ENCODE measurements at regions not wholly inside any gene's neighbourhood (a gene's known extent, or its start where the extent isn't known, plus 50 kb on each side); places are given as distances from the start of the nearest gene placed in this dataset.

GRCh38 chr1:47686731-47687630, 249.1 kb downstream of the FOXD2 start:
- no peak for TF ChIP-seq CTCF (IDR thresholded peaks at IDR 0.05; ENCODE audit: unreplicated experiment)
- no peaks in the 10 kb centered on the region for H3K36me3 Mint-ChIP-seq
- H3K9me3 Mint-ChIP-seq: no peaks in the 10 kb centered on the region
- DNase-seq (ENCODE audit: low spot score in 2 of 2, unreplicated experiment in 2 of 2): no peak
- H3K4me3 Mint-ChIP-seq: no peak overlapping the region
- peak overlapping the region; percentile 26 for H3K27ac Mint-ChIP-seq
- H3K4me1 Mint-ChIP-seq: peaks cover 63% of the 10 kb centered on the region
- H3K27me3 Mint-ChIP-seq (ENCODE audit: low read depth): peaks cover 35% of the 10 kb centered on the region

GRCh38 chr1:47687631-47688460, 250.0 kb downstream of the FOXD2 start:
- Mint-ChIP-seq H3K4me3 (no peak overlapping the region), H3K27me3 (ENCODE audit: low read depth) (peaks cover 33% of the 10 kb centered on the region), H3K36me3 (no peaks in the 10 kb centered on the region), H3K9me3 (no peaks in the 10 kb centered on the region), H3K27ac (peak overlapping the region; percentile 60), H3K4me1 (peaks cover 61% of the 10 kb centered on the region)
- DNase-seq (ENCODE audit: low spot score in 2 of 2, unreplicated experiment in 2 of 2): no peak
- no peak for TF ChIP-seq CTCF (IDR thresholded peaks at IDR 0.05; ENCODE audit: unreplicated experiment)

- no peak for DNase-seq (ENCODE audit: low spot score in 2 of 2, unreplicated experiment in 2 of 2)
- Mint-ChIP-seq H3K36me3 (no peaks in the 10 kb centered on the region), H3K4me3 (no peak overlapping the region)
Observed at GRCh38 chr1:47688461-47689296, 250.8 kb downstream of the FOXD2 start.

GRCh38 chr1:47689894-47690293, 252.1 kb downstream of the FOXD2 start:
- Mint-ChIP-seq H3K4me1 (peaks cover 47% of the 10 kb centered on the region), H3K9me3 (no peaks in the 10 kb centered on the region), H3K4me3 (no peak overlapping the region), H3K27ac (no peak overlapping the region), H3K27me3 (ENCODE audit: low read depth) (peaks cover 42% of the 10 kb centered on the region), H3K36me3 (no peaks in the 10 kb centered on the region)
- no peak for TF ChIP-seq CTCF (IDR thresholded peaks at IDR 0.05; ENCODE audit: unreplicated experiment)
- DNase-seq (ENCODE audit: low spot score in 2 of 2, unreplicated experiment in 2 of 2): no peak

More at GRCh38 chr1:47688461-47689296, 250.8 kb downstream of the FOXD2 start:
- H3K4me1 Mint-ChIP-seq: peaks cover 58% of the 10 kb centered on the region
- no peak for TF ChIP-seq CTCF (IDR thresholded peaks at IDR 0.05; ENCODE audit: unreplicated experiment)
- H3K27ac Mint-ChIP-seq: peak overlapping the region; percentile 83
- no peaks in the 10 kb centered on the region for H3K9me3 Mint-ChIP-seq
- H3K27me3 Mint-ChIP-seq (ENCODE audit: low read depth): peaks cover 41% of the 10 kb centered on the region

Measured in mesothelial cell of epicardium (in vitro differentiated cells).